ENCODE measurements at regions not wholly inside any gene's neighbourhood (a gene's known extent, or its start where the extent isn't known, plus 50 kb on each side); places are given as distances from the start of the nearest gene placed in this dataset.
A peak's percentile ranks its signal among the peaks of the same experiment; 100 is the strongest.

DNA sequence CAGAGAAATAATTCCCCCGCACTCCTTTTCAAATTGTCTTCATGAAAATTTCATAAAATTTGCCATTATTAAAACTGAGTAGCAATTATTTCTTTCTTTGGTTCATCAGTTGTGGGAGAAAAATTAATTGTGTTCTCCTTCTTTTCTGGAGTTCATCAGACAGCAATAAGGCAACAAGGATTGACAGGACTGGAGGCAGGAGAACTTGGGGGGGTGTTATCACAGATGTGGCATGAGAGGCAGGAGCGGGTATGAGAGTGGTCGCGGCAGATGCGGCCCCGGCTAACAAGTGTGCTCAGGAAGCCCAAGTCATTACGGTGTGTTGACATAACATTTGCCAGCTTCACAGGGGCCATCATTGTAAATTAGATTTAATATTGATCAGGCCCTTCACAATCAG is 306.6 kb upstream of the TMPO start:
- no peak for DNase-seq (ENCODE audit: low spot score)

GRCh38 chr12:98211909-98212695 is 303.3 kb upstream of the TMPO start:
- DNase-seq (ENCODE audit: low spot score), result no peak

DNA sequence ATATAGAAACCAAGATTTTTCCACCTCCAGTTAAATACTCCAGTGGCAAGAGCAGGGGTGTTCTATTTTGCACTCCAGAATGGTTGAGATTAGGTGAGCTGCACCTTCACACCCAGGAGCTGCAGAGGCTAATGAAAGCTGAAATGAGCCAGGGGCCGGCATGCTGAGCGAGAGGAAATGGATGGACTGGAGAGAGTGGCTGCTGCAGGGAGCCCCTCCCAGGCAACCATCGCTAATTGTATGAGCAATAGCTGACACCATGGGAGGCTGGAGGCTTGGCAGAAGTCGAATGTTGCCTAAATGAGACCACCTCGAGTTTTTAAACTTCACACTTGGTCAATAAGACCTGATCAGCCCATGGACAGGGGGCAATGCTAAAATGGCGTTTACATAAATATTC is 301.8 kb upstream of the TMPO start:
- DNase-seq (ENCODE audit: low spot score), result no peak

DNA sequence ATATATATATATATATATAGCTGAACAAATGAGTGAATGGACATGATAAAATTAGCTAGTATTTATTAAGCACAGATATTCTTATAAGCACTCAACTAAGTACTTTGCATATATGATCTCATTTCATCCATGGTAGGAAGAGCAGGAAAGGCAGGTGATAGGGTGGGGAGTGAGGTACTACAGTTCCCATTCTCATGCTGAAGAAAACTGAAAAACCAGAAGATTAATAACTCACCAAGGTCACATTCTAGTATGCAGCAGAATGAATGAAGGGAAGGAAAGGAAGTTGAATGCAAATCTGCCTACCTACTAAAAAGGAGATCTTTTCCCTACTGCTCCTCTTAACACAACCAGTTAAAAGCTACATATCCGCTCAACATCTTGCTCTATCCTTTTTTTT is 298.1 kb upstream of the TMPO start:
- no peak for DNase-seq (ENCODE audit: low spot score)

- no peak for DNase-seq (ENCODE audit: low spot score)
These were observed 294.8 kb upstream of the TMPO start for GRCh38 chr12:98220636-98221035.

GRCh38 chr12:98221243-98221808 is 294.1 kb upstream of the TMPO start:
- DNase-seq (ENCODE audit: low spot score), result no peak

- no peak for DNase-seq (ENCODE audit: low spot score)
These were observed 293.3 kb upstream of the TMPO start for GRCh38 chr12:98222135-98222534.

GRCh38 chr12:98224584-98225221 is 290.7 kb upstream of the TMPO start:
- DNase-seq (ENCODE audit: low spot score), result no peak

- DNase-seq (ENCODE audit: low spot score), result no peak
These were observed 288.2 kb upstream of the TMPO start for GRCh38 chr12:98227162-98227561.

DNA sequence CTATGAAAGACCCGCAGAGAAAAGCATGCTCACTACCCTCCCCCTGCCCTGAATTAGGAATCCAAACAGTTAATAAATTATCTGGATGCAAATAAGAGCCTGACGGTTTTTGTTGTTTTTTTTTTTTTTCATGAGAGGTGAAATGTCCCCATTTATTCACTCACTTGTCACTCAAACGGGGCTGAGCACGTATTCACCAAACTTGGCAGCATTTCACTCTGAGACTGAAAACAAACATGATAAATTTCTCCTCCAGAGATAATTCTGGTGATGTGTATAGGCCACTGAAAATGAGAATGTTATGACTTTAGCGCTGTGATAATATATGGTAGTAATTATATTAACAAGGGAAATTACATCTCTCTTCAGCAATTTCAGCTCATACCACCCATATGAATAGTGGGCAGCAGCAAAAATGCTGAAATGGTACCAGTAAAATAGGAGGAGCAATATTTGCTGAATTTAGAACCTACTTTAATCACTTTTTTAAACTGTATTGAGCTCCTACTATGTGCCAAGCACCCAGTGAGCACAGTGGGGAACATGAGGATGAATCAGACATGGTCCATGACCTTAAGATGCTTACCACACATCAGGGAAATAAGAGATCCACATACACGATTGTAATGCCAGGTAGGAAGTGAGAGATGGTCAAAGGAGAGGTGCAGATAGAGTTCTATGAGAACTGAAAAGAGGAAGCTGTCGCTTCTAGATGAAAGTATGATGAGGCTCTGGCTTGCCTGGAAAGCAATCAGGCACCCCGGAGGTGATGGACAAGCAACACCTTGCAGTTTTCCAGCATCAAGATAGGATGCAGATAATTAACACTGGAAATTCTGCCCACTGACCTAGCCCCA is 286.5 kb upstream of the TMPO start:
- DNase-seq (ENCODE audit: low spot score), result no peak

- peak; percentile 49 for DNase-seq (ENCODE audit: low spot score)
These were observed 285.9 kb upstream of the TMPO start for GRCh38 chr12:98229540-98229924.

DNA sequence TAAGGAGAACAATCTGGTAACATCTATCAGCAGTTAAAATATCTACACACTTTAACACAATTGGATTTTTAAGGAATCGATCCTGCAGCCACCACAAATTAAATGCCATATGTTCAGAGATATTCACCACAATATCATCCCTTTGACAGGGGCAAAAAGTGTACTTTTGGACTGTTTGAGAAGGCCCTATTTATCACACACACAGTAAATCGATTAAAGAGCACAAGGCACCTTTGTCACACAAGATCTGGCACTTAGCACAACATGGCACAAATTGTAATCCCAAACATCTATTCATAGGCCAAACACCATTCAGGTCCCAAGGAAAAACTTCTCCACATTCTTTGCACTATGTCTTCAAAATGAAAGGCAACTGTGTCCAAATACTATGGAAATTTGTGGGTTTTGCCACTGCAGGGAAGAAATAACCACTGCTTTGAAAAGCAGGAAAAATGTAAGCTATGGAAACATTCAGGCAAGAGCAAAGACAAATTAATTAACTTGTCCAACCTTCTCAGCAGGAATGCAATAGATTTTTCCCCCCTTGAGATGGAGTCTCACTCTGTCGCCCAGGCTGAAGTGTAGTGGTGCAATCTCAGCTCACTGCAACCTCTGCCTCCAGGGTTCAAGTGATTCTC is 282.5 kb upstream of the TMPO start:
- no peak for DNase-seq (ENCODE audit: low spot score)

DNA sequence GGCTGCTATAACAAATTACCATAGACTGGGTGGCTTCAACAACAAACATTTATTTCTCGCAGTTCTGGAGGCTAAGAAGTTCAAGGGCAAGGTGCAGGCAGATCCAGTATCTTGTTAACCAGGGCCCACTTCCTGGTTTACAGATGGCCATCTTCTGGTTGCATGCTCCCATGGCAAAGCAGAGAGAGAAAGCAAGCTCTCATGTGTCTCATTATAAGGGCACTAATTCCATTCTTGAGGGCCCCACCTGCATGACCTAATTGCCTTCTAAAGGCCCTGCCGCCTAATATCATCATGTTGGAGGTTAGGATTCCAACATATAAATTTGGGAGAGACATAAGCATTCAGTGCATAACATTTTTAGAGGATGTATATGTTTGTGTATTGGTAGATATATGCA is 280.1 kb upstream of the TMPO start:
- DNase-seq (ENCODE audit: low spot score), result no peak

DNA sequence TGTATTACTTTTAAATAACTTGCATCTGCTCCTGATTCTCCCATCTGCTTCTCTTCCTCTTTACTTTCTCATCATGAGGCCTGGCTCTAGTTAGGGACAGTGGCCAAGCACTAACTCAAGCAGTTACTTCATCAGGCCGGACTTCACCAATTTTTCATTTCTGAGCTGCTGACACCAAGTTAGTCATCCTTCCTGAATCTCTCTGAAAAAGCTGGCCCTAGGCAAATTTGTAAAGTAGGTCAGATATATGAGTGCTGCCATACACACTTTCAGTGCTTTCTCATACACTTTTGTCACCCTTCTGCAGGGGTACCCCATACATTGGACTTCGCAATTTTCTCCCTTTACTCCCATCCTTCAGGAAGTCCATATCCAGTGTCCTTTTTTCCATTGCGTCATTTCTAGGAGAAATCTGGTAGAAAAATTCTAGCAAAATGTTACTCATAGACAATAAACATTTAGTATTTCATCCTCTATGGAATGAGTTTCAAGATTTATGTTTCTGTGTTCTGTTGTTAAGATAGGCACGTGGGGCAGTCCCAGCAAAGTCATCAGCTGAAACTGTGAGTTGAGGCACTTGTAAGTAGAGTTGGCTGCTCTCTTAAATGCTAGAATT is 276.8 kb upstream of the TMPO start:
- DNase-seq (ENCODE audit: low spot score), result peak; percentile 92

DNA sequence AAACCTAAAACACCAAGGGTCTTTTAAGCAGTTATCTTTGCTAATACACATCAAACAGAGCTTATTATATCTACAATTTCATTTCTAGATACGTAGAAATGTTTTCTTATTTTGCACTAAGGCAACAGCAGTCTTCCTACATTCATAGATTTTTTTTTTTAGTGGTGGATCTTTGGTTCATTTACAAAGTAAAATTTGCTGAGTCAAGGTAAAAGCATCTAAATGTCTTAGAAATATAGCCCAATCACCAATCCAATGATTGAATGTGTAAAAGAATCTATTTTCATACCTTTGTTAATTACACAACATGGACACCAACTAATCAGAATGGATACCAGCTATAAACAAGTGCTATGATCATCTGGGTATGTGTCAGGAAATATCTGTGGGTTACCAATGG is 272.2 kb upstream of the TMPO start:
- no peak for DNase-seq (ENCODE audit: low spot score)

- no peak for DNase-seq (ENCODE audit: low spot score)
These were observed 271.3 kb upstream of the TMPO start for GRCh38 chr12:98244136-98244535.

DNA sequence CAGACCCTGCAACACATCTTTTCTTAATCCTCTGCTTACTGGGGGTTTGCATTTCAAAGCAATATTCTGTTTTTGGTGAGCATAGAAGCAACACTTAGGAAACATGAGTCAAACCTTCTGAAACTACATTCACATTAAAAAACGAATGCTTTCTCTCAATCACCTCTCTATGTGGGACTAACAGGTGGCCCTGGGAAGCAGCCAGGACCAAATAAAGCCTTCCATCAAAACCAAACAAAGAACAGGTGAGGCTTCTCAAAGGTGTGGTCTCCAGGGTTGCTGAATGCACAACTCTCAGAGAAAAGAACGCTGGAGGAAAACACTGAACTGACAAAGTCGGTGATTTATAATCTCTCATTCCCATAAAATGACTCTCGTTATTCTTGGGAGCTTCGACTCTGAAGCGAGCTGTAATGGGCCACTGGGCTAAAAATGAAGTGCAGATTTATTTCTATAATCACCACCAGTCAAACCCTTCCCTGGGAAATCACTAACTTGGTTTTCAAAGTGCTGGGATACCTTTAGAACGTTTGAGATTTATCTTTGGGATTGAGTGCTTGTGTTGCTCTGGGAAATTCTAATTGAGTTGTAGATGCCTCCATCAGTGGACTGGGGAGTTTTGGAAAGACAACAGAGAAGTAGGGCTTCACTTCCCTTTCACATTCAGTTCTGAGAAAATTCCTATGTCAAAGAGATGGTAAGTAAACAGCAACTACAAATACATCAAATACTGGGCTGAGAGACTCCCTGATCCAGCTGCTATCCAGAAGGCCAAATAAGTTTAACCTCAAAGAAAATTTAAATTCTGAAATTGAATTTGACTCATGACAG is 262.0 kb upstream of the TMPO start:
- DNase-seq (ENCODE audit: low spot score), result no peak

DNA sequence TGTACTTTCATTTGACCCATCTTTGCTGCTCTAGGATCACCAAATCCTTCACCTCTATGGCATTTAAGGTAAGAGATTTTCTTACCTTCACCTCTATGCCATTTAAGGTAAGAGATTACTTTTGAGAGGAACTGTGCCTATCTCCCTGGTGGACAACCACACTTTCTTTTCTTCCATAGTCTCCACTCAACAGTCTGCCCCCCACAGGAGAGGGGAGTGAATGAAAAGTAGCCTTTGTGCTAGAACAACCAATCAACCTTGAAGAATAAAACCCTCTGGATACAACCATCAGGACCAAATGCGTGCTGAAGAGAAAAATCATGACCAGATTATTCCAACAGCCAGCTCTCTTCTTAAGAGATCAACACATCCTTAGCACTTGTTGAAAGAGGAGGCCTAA is 258.6 kb upstream of the TMPO start:
- no peak for DNase-seq (ENCODE audit: low spot score)

DNA sequence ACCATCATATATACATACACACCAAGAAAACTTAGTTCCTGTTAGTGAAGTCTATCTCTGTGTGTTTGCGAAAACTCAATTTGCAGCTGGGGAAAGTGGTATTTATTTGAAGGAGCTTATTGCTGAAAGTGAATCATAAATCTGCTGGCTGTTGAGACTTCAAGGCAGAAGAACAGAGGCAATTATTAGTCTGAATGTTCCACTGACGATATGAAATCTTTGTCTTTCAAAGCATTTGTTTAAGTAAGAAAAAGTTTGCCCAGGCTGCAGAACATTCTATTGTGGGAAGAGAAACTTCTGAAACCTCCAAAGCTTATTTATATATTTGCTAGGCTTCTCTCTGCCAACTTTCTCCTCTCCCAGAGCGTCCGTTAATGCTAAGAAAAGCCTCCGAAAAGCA is 255.7 kb upstream of the TMPO start:
- peak; percentile 54 for DNase-seq (ENCODE audit: low spot score)

DNA sequence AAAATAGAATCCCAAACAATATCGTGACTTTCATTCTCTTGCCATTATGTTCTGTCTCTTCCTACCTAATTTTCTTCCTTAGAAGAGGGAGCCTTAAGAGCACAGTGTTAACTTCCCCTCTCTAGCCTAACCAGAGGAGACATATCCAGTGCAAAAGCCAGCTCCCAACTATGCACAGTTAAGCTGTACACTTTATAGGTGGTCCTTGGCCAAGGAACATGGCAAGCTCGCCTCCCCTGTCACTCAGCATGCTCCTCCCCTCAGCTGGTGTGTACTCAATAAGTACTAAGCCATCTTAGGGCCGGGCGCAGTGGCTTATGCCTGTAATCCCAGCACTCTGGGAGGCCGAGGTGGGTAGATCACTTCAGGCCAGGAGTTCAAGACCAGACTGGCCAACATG is 255.1 kb upstream of the TMPO start:
- DNase-seq (ENCODE audit: low spot score), result no peak
